HG03139 (cell line): ENCODE measurements at regions not wholly inside any gene's neighbourhood (a gene's known extent, or its start where the extent isn't known, plus 50 kb on each side); places are given as distances from the start of the nearest gene placed in this dataset.
A peak's percentile ranks its signal among the peaks of the same experiment; 100 is the strongest.
"Not testable (repeated sequence)": the region's sequence is repeated elsewhere in the genome, so short reads cannot be mapped to it uniquely, and the experiment has no call there.

ENCODE experiments used
- ATAC-seq: cut with Tn5 transposase; IDR thresholded peaks from one replicate; pipeline ENCODE4 v1.9.1; 2021; ENCODE audit not compliant: unreplicated experiment

DNA sequence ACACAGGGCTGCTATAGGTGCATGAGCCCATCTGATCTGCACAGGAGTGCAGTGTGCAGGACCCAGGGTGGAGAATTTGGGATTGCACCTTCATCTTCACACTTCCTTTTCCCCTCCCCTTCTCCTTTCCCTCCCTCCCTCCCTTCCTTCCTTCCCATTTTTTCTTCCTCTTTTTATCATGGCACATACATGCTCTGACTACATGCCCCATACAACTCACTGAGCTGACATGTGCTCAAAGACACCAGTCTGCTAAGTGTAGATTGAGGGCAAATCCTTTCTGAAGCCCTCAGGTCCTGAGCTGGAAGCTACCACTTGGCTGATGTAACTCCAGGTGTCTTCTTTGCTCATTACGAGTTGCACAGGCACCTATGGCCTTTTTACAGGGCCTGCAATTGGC is 365.3 kb upstream of the ZNF32 start:
- ATAC-seq = no peak

DNA sequence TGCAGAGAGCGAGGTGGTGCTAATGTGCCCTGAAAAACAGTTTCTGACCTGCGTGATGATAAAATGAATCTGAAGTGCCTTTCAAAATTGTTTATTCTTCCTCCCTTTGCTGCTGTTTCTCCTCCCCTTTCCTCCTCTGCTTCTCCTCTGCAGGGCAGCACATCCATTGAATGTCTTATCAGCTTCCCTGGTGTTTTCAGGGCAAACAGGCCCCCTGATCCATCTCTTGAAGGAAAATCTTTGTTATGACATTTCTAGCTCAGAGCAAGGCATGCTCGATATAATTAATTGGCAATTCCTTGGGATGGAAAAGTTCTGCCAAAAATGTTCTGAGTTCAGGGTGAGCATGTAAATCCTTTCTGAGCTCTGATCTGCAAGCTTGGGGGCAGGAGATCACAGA is 364.2 kb upstream of the ZNF32 start:
- no peak for ATAC-seq

DNA sequence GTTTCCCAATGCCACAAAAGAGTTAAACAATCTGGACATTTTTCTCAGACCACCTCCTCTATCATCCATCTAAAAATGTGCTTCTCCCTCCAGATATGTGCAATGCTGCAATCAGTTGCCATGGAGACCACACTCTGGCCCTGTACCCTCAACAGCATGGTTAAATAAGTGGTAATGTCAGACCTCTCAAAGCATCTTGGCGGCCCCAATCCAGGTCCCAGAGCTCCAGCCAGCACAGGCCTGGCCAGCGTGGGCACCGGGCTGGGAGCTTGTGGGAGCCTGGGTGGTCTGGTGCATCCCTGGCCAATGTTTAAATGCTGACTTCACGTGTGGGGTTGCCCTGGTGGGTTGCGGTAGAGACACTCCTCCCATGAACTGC is 362.9 kb upstream of the ZNF32 start:
- ATAC-seq = no peak

DNA sequence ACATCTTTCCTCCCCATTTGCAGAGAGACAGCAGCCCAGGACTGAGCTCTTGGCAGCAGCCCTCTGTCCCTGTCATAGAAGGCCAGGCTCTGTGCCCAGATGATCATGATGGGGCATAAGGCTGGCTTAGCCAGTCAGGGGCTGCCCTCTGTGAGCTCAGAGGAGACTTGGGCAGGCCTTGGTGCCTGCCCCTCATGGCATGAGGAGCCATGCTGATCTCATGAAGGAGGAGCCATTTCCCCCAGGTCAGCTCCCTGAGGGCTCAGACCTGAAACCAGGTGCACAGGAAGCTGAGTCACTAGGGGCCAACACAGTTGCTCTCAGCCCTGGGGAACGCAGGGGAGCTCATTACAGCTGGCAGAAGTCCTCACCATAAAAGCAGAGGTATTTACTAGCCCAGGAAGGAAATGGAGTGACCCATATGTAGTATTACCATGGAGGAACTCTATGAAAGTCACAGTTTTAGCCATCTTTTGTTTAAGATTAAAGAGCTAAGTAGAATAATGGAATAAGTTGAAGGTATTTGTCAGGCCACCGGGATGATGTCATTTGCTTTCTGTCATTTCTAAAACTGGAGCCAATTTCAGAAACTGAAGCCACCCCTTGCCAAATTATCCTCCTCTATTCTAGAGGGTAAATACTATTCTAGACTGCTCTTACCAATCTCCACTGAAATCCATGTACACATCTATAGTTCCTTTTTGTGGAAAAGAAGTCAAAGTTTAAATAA is 362.4 kb upstream of the ZNF32 start:
- peak; percentile 97 for ATAC-seq

DNA sequence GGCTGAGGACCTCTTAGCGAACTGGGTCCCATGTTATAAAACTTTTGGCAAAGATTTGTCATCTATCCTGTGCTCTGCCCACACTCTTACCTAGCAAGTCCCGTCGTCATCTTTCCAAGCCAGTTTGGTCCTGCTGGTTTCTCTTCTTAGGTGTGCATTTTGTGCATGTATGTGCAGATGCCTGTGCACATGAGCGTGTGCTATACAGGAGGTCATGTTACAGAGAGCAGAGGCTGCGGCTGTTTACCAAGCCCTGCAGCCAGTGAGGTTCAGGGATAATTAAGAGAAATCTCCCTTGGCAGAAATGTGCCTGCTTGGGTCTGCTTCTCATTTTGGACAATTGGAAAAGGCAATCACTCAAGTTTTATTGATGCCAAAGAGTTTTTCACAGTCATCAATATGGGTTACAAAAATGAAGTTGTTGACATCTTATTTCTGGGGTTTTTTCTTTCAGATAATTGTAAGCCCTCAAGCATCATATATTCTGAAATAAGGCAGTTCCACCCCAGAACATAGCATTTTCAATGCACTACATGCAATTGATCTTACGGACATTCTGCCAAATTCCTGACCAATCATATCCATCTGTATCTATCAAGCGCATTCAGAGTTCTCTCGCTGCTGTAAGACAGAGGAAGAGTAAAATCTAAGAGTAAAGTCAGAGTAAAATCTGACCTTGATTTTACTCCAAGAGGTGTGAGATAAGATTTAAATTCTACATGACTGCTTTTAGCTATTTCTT is 361.4 kb upstream of the ZNF32 start:
- no peak for ATAC-seq

DNA sequence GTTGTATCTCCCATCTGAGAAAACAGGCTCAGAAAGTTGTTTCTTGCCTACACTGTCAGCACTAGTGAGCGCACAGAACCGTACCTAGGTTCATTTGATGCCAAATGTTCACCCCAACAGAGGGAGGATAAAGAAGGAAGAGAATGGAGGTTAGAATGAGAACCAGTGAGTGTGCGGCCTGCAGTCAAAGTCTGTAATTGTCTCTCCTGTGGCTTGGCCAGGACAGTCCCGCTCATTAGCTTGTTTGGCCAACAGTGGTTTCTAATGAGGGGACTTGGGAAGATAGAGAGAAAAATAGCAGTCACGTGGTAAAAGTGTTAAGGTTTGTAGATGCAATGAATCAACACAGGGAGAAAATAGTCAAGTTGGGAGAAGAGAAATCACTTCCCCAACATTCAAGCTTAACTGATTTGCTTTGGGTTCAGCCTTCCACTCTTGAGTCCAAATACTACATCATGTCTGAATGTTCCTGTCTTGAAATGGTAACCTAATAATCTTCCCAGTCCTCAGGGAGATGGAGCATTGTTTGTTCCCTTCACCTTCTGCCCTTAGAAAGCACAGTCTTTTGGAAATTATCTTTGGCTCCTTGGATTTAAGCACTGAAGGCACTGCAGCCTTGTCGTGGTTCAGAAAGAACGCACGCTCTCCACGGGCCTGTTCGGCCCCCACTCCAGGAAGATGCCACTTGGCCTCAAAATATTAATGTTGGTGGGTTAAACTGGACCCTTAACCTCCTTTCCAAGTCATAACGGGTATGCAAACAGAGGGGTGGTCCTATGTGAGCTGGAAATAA is 360.4 kb upstream of the ZNF32 start:
- ATAC-seq = no peak

DNA sequence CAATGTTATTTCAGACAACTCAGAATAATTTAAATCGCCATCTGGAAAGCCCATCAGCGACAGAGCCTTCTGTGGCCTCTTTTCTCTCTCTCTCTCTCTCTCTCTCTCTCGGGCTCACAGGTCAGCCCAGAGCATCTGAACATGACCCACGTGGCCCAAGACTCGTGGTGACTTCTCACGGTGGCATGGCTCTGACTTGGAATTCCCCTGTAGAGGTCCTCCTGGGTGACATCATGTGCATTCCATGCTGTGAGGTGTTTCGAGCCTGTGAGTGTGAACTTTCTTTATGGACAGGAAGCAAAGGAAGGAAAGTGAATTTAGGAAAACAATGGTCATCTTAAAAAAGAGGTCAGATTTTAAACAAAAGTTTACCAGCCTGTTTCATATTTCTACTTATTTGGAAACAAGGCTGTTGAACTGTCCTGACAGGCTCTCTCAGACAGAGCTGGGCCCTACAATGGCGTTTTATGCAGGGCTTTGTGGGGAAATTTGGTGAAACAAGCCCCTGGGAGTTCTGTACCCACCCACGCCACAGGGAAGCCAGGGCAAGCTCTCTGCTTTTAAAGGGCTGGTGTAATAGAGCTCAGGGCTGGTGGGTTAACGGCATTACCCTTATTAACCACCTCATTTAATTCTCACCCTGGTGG is 359.7 kb upstream of the ZNF32 start:
- ATAC-seq = no peak

DNA sequence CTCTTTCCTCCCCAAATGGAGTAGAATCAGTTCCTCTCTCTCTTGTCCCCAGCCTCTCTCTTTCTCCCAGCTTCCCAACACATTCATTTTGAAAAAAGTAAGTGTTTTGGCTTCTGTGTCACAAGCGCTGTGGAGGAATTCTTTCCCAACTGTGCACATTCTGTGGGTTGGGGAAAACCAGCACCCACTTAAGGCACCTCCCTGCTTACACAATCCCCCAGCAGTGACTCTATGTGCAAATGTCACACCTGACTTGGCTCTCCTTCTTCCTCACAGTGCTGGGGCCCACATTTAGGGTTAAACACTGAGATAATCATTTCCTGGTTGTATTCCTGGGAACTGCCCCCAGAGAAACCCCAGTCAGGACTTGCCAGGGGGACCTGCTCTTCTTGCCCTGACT is 358.1 kb upstream of the ZNF32 start:
- no peak for ATAC-seq

DNA sequence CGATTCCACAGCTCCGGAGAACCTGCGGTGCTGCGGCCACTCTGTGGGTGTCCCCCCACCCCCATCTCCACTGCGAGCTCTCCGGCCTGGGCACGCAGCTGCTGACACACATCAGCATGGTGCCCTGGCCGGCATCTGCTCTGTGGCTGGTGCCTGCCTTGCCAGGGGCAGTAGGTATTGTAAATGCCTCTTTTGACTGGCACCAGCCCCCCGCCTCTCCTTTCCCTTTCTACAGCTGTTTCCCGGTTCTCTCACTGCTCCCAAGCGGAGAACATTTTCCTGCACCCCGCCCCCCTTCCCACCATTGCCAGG is 357.1 kb upstream of the ZNF32 start:
- ATAC-seq = no peak

DNA sequence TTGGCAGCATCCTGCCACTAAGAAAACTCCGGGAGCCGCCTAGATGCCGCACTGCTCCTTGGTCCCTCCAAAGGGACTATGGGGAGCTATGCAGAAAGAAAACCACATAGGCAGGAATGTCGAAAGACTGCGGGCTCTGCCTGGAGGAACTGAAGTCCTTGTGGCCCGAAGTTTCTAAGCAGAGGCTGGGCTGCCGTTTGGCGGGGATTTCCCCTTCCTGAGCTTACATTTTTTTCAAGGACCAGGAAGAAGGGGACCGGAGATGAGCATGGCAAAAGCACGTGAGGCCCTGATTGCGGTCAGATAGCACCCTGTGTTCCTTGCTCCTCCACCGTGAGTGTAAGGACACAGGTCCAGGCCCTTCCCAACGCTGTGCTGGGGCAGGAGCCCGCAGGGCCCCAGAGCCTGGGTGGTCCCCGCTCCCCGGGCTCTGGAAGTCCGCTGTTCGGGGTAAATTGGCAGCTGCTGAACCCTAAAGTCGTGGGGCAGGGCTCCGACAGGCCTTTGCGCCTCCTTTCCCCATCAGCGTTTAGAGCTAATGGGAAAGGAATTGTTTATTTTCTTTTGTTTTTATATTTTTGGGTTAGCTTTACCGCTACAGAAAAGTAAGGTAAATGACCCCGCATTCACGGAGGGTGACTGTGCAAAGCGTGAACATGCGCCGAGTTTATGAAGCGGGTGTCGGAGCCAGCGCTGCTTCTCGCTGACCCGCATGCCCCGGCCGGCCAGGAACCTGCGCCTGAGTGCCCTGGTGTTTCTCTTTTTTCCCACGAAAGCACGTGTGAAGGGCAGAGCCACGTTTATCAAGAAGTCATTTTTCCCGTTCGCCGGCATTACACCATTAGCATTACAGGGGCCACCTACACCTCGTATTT is 356.5 kb upstream of the ZNF32 start:
- no peak for ATAC-seq

DNA sequence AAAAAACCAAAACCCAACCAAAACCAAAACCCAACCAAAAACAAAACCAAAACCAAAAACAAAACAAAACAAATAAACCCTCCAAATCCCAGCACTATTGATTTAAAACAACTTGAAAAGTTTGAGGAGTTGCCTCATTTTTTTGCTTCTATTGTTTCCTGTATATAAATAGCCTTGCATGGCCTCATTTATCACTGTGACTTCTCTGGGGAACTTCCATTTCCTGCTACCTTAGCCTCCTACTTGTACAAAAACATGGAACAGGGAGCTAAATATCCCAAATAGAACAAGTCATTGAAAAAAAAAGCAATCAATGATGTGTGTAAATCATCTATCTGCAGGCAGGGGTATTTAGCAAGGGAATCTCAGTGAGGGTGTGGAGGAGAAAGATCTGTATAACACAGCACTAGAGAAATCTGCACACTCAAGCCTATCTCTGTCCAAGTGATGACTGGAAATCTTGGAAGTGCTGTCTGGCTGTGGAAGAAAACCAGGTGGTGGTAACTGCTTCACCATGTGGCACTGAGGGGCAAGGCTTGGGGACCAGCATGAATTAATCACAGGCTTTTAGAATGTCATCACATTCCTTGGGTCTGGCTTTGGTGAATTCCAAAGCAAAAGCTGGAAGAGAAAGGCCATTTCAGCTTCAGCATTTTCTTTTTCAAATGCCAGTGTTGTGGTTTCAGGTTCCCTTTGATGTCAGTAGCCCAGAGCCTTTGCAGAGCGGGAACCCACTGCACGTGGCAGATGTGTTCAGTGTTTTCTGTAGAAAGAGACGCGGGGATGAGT is 349.5 kb upstream of the ZNF32 start:
- ATAC-seq = no peak

DNA sequence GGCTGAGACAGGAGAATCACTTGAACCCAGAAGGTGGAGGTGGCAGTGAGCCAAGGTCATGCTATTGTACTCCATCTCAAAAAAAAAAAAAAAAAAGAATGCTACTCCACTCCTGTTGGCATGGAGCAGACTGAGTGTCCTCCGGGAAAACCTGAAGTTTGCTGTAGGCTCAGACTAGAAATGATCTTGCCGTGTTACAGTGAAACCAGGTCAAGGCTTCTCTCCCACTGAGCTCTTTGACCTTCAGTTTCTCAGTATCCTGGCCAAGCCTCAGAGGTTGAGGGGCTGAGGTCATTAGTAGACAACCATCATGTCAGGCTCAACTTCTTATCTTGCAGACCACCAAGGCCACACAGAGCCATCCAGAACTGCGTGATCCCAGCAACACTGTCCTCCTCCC is 348.6 kb upstream of the ZNF32 start:
- ATAC-seq = no peak

DNA sequence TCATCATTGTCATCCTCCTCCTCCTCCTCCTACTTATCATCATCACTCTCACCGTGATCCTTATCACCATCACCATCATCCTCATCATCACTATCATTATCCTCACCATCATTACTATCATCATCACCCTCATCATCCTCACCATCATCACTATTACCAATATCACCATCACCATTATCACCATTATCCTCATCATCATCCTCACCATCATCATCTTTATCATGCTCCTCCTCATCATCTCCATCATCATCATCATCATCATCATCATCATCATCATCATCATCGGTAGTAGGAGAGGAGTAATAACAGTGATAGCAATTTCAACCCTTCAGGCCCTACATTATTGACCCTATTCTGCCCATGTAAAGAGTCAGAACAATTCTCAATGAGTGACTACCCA is 345.9 kb upstream of the ZNF32 start:
- ATAC-seq = no peak

DNA sequence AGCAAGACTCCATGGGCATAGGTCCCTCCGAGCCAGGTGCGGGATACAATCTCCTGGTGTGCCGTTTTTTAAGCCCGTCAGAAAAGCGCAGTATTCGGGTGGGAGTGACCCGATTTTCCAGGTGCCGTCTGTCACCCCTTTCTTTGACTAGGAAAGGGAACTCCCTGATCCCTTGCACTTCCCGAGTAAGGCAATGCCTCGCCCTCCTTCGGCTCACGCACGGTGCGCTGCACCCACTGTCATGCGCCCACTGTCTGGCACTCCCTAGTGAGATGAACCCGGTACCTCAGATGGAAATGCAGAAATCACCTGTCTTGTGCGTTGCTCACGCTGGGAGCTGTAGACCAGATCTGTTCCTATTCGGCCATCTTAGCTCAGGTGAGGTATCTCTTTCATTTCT is 344.1 kb upstream of the ZNF32 start:
- ATAC-seq = not testable (repeated sequence)

DNA sequence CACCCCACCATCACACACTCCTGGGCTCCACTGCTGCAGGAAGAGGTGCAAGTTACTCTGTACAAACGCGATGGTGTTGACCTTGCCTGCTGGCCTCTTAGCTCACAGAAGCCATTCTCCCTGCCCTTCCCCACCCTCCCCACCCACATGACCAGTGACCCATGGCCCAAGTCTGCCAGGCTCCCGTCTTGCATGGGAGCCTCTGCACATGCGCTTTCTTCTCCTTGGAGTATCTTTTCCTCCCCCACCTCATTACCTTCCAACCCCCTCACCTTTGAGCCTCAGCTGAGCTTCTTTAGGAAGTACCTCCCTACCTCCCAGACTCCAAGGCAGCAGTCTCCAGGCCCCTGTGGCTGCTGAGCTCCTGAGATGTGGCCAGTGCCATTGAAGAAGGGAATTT is 337.7 kb upstream of the ZNF32 start:
- no peak for ATAC-seq

DNA sequence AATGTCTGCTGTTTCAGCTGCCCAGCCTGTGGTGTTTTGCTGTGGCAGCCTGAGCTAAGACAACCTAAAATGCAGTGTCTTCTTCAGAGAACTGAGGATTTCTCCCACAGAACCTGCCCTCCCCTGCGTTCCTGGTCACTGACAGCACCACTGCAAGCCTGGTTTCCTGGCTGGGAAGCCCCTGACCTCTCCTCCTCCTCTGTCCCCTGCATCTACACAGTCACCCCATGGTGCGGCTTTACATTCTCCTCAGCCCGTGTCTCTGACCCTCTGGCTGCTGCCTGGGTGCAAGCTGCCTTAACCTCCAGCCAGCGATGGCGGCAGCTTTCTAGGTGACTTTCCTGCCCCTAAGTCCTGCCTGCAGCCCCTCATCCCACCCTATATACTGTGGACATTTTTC is 337.3 kb upstream of the ZNF32 start:
- ATAC-seq = no peak

DNA sequence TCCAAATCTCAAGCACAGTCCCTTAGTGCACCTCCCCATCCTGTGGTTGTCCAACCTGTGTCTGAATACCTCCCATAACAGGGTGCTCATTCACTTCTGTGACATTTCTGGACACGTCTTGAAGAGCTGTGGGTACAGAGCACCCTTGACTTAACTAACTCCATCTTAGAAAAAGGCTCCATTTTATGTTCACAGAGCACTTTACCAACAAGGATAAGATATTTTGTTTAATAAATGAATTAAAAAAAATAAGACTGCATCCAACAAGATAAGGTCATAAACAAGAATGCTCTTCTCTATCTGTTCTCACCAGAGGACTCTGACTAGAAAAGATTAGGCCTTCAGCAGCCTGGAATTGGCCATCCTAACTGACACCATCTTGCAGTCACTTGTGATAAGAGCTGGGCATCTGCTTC is 335.2 kb upstream of the ZNF32 start:
- no peak for ATAC-seq

DNA sequence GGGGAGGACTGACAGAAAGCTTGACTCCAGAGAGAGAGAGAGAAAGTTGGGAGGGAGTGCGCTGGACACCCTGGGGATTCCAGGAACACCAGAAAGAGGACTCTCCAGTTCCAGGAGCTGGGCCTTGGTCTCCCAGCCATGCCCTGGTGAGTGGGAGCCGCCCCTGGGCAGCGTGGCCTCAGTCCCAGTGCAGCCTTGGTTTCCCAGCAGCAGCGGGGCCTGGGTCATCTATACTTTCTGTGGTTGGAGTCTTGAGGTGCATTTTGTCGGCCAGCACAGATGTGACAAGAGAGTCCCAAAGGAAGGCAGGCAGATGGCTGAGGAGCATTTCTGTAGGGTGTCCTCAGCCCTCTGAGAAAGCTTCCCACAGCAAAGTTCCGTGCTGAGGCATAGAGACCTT is 334.7 kb upstream of the ZNF32 start:
- no peak for ATAC-seq

DNA sequence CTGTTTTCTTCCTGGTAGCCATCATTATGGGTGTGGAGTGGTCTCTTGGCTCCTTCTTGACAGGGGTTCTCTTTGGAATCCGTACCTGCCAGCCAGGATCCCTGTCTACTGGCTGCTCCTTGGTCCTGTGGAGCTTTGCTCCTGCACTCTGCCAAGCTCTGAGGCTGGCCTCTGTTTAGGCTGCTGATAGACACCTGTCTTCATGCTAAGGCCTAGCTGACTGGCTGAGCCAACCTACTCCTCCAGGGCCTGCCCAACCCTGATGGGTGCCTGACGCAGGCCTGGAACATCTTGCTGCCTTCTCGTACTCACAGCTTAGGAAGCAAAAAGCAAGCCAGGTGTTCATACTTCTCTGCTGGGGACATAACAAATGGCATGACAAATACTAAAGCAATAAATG is 333.6 kb upstream of the ZNF32 start:
- ATAC-seq = no peak

DNA sequence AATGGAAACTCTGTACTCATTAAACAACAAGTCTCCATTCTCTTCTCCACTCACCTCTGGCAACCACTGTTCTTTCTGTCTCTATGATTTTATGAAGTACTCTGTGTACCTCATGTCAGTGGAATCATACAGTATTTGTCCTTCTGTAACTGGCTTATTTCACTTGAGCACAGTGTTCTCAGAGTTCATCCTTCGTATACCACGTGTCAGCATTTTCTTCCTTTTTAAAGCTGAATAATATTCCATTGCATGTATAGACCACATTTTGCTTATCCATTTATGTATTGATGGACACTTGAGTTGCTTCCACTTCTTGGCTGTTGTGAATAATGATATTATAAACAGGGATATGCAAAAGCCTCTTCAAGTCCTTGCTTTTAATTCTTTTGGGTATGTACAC is 333.0 kb upstream of the ZNF32 start:
- ATAC-seq = no peak
